Upper lobe of left lung (tissue), 4 donors: ENCODE measurements at regions not wholly inside any gene's neighbourhood (a gene's known extent, or its start where the extent isn't known, plus 50 kb on each side); places are given as distances from the start of the nearest gene placed in this dataset.

Experiments used
- POLR2AphosphoS5 ChIP-seq, 2 donors: sonication (generic); formaldehyde crosslinking; IDR thresholded peaks; one replicate each; pipeline ENCODE4 v1.5.1; 2017; ENCODE audit warnings: antibody characterized with exemption in 2 of 2
- TF ChIP-seq, protein P1 (sequence below), 6 experiments: fragments of 450-650 bp in 4 of 6; fragments of 200-600 bp in 2 of 6; sonication (generic) in 2 of 6; IDR thresholded peaks; one replicate each; pipeline ENCODE4 v1.5.1; 2016 to 2019; ENCODE audit warnings: antibody characterized with exemption in 6 of 6

- TF ChIP-seq, protein P1, sequence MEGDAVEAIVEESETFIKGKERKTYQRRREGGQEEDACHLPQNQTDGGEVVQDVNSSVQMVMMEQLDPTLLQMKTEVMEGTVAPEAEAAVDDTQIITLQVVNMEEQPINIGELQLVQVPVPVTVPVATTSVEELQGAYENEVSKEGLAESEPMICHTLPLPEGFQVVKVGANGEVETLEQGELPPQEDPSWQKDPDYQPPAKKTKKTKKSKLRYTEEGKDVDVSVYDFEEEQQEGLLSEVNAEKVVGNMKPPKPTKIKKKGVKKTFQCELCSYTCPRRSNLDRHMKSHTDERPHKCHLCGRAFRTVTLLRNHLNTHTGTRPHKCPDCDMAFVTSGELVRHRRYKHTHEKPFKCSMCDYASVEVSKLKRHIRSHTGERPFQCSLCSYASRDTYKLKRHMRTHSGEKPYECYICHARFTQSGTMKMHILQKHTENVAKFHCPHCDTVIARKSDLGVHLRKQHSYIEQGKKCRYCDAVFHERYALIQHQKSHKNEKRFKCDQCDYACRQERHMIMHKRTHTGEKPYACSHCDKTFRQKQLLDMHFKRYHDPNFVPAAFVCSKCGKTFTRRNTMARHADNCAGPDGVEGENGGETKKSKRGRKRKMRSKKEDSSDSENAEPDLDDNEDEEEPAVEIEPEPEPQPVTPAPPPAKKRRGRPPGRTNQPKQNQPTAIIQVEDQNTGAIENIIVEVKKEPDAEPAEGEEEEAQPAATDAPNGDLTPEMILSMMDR (IDR thresholded peaks at IDR 0.05) = no peak
- TF ChIP-seq POLR2AphosphoS5 (IDR thresholded peaks at IDR 0.05) = no peak
Measured at GRCh38 chr13:91099877-91100276, 247.6 kb upstream of the MIR17HG start.
